WTC11 (cell line): ENCODE measurements at regions not wholly inside any gene's neighbourhood (a gene's known extent, or its start where the extent isn't known, plus 50 kb on each side); places are given as distances from the start of the nearest gene placed in this dataset.

Experiments
- ATAC-seq: fragments of 200-7000 bp; cut with Tn5 transposase; 2 replicates; pipeline ENCODE4 v1.10.0; 2021; ENCODE audit warnings: mild to moderate bottlenecking, moderate library complexity
- CTCF ChIA-PET: fragments of 300-600 bp; sonication (Branson Sonifier 250); formaldehyde crosslinking; loops from one replicate; lab custom pipeline; 2021; ENCODE audit warnings: antibody characterized with exemption; lab: Charles Lee
- POLR2A ChIA-PET: fragments of 350-600 bp; sonication (Branson Sonifier 250); formaldehyde crosslinking; loops from one replicate; lab custom pipeline; 2021; ENCODE audit warnings: antibody characterized with exemption; lab: Charles Lee
- DNase-seq: peaks from one replicate; pipeline ENCODE4 v3.0.0; 2021; ENCODE audit warnings: low spot score
- H3K27ac Mint-ChIP-seq: 2 replicates; pipeline ENCODE4 v1.8.0; 2021; ENCODE audit warnings: mixed read lengths
- H3K27me3 Mint-ChIP-seq: 2 replicates; pipeline ENCODE4 v1.8.0; 2021; ENCODE audit warnings: low read depth, mild to moderate bottlenecking, moderate library complexity, mixed read lengths
- H3K36me3 Mint-ChIP-seq: 2 replicates; pipeline ENCODE4 v1.8.0; 2021; ENCODE audit warnings: mixed read lengths
- H3K4me1 Mint-ChIP-seq: 2 replicates; pipeline ENCODE4 v1.8.0; 2022; ENCODE audit warnings: mixed read lengths
- H3K4me3 Mint-ChIP-seq: 2 replicates; pipeline ENCODE4 v1.8.0; 2021; ENCODE audit warnings: mild to moderate bottlenecking, moderate library complexity, mixed read lengths
- H3K9me3 Mint-ChIP-seq: 2 replicates; pipeline ENCODE4 v1.8.0; 2021; ENCODE audit warnings: mixed read lengths
- CBFB ChIP-seq: sonication (generic); formaldehyde crosslinking; IDR thresholded peaks from 2 replicates; pipeline ENCODE4 v1.8.1; 2022; ENCODE audit warnings: mild to moderate bottlenecking, low read depth, missing genetic modification reagents
- CREM ChIP-seq: sonication (generic); formaldehyde crosslinking; IDR thresholded peaks from 2 replicates; pipeline ENCODE4 v1.8.1; 2022; ENCODE audit warnings: mild to moderate bottlenecking, missing genetic modification reagents, moderate library complexity
- EMX1 ChIP-seq: fragments of 250-450 bp; sonication (Bioruptor Pico); IDR thresholded peaks from 2 replicates; pipeline ENCODE4 v1.8.0; 2021; ENCODE audit warnings: mild to moderate bottlenecking
- ESRRA ChIP-seq: sonication (generic); formaldehyde crosslinking; IDR thresholded peaks from 2 replicates; pipeline ENCODE4 v1.8.1; 2022; ENCODE audit warnings: mild to moderate bottlenecking, missing genetic modification reagents, borderline replicate concordance
- FOXJ3 ChIP-seq: sonication (generic); formaldehyde crosslinking; IDR thresholded peaks from 2 replicates; pipeline ENCODE4 v1.9.0; 2021; ENCODE audit warnings: missing genetic modification reagents, mild to moderate bottlenecking, borderline replicate concordance
- GABPB1 ChIP-seq: sonication (generic); formaldehyde crosslinking; IDR thresholded peaks from 2 replicates; pipeline ENCODE4 v1.8.1; 2023; ENCODE audit warnings: mild to moderate bottlenecking, missing genetic modification reagents
- RELA ChIP-seq: sonication (generic); formaldehyde crosslinking; IDR thresholded peaks from 2 replicates; pipeline ENCODE4 v1.8.1; 2022; ENCODE audit warnings: missing genetic modification reagents, mild to moderate bottlenecking, borderline replicate concordance
- SMAD3 ChIP-seq: sonication (generic); formaldehyde crosslinking; IDR thresholded peaks from 2 replicates; pipeline ENCODE4 v1.8.0; 2022; ENCODE audit warnings: missing genetic modification reagents, mild to moderate bottlenecking, borderline replicate concordance
- TCF7 ChIP-seq: sonication (generic); formaldehyde crosslinking; IDR thresholded peaks from 2 replicates; pipeline ENCODE4 v1.8.0; 2022; ENCODE audit warnings: mild to moderate bottlenecking, low read depth, missing genetic modification reagents, moderate library complexity
- TP53 ChIP-seq: sonication (generic); formaldehyde crosslinking; IDR thresholded peaks from 2 replicates; pipeline ENCODE4 v1.8.1; 2023; ENCODE audit warnings: mild to moderate bottlenecking, missing genetic modification reagents
- ZNF138 ChIP-seq: sonication (generic); formaldehyde crosslinking; conservative IDR thresholded peaks from 2 replicates; pipeline ENCODE4 v1.8.1; 2022; ENCODE audit warnings: mild to moderate bottlenecking, moderate library complexity, missing genetic modification reagents
- ZNF232 ChIP-seq: sonication (generic); formaldehyde crosslinking; IDR thresholded peaks from 2 replicates; pipeline ENCODE4 v1.8.0; 2022; ENCODE audit warnings: mild to moderate bottlenecking, missing genetic modification reagents
- ZNF263 ChIP-seq: sonication (generic); formaldehyde crosslinking; IDR thresholded peaks from 2 replicates; pipeline ENCODE4 v1.8.1; 2022; ENCODE audit warnings: low read depth, mild to moderate bottlenecking, moderate library complexity, missing genetic modification reagents
- ZNF416 ChIP-seq: fragments of 250-450 bp; sonication (Bioruptor Pico); IDR thresholded peaks from 2 replicates; pipeline ENCODE4 v1.9.0; 2021; ENCODE audit warnings: mild to moderate bottlenecking, inconsistent platforms
- ZNF423 ChIP-seq: fragments of 250-450 bp; sonication (Bioruptor Pico); IDR thresholded peaks from 2 replicates; pipeline ENCODE4 v2.1.2; 2022; ENCODE audit warnings: mild to moderate bottlenecking, moderate library complexity
- TF ChIP-seq, protein P1 (sequence below): sonication (generic); formaldehyde crosslinking; IDR thresholded peaks from 2 replicates; pipeline ENCODE4 v1.8.0; 2022; ENCODE audit warnings: mild to moderate bottlenecking, missing genetic modification reagents
- TF ChIP-seq, protein P2 (sequence below): sonication (generic); formaldehyde crosslinking; IDR thresholded peaks from 2 replicates; pipeline ENCODE4 v1.8.1; 2022; ENCODE audit warnings: missing genetic modification reagents, borderline replicate concordance
- TF ChIP-seq, protein P3 (sequence below): sonication (generic); formaldehyde crosslinking; IDR thresholded peaks from 2 replicates; pipeline ENCODE4 v1.8.1; 2023; ENCODE audit warnings: mild to moderate bottlenecking, missing genetic modification reagents, moderate library complexity
- TF ChIP-seq, protein P4 (sequence below): fragments of 250-450 bp; sonication (Bioruptor Pico); IDR thresholded peaks from 2 replicates; pipeline ENCODE4 v1.9.0; 2021; ENCODE audit warnings: moderate library complexity, mild to moderate bottlenecking, inconsistent platforms, borderline replicate concordance
- TF ChIP-seq, protein P5 (sequence below): sonication (generic); formaldehyde crosslinking; conservative IDR thresholded peaks from 2 replicates; pipeline ENCODE4 v1.8.1; 2023; ENCODE audit warnings: mild to moderate bottlenecking, low read depth, missing genetic modification reagents, moderate library complexity
- TF ChIP-seq, protein P6 (sequence below): sonication (generic); formaldehyde crosslinking; IDR thresholded peaks from 2 replicates; pipeline ENCODE4 v1.8.1; 2023; ENCODE audit warnings: mild to moderate bottlenecking, missing genetic modification reagents
- TF ChIP-seq, protein P7 (sequence below): sonication (generic); formaldehyde crosslinking; IDR thresholded peaks from 2 replicates; pipeline ENCODE4 v1.8.0; 2022; ENCODE audit warnings: mild to moderate bottlenecking, missing genetic modification reagents
- TF ChIP-seq, protein P8 (sequence below): sonication (generic); formaldehyde crosslinking; IDR thresholded peaks from 2 replicates; pipeline ENCODE4 v1.8.0; 2023; ENCODE audit warnings: missing genetic modification reagents

DNA sequence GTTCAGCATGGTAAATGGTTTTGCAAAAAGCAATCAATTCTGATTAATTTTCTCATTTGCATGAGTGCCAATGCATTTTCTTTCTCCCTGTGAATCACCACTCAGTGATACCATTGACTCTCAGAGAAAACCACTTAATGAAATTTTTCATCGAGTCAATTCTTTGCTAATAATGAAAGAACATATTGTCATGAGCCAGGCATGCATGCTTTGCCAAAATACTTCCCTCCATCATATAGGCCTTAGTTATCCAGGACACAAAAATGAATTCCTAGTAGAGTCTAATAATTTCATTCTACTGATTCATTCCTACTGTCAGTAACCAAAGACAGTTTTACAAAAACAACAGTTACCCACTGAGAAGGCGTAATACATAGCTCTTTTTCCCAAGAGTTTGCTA lies 680.0 kb downstream of the TRIML1 start (continued):
- TF ChIP-seq TP53 (CRISPR knock-in tag) (no peak), CBFB (CRISPR knock-in tag) (no peak), EMX1 (no peak), SMAD3 (CRISPR knock-in tag) (no peak), GABPB1 (CRISPR knock-in tag) (no peak), ZNF232 (CRISPR knock-in tag) (no peak)
- TF ChIP-seq, protein P1, sequence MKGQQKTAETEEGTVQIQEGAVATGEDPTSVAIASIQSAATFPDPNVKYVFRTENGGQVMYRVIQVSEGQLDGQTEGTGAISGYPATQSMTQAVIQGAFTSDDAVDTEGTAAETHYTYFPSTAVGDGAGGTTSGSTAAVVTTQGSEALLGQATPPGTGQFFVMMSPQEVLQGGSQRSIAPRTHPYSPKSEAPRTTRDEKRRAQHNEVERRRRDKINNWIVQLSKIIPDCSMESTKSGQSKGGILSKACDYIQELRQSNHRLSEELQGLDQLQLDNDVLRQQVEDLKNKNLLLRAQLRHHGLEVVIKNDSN, result no peak
- TF ChIP-seq, protein P2, sequence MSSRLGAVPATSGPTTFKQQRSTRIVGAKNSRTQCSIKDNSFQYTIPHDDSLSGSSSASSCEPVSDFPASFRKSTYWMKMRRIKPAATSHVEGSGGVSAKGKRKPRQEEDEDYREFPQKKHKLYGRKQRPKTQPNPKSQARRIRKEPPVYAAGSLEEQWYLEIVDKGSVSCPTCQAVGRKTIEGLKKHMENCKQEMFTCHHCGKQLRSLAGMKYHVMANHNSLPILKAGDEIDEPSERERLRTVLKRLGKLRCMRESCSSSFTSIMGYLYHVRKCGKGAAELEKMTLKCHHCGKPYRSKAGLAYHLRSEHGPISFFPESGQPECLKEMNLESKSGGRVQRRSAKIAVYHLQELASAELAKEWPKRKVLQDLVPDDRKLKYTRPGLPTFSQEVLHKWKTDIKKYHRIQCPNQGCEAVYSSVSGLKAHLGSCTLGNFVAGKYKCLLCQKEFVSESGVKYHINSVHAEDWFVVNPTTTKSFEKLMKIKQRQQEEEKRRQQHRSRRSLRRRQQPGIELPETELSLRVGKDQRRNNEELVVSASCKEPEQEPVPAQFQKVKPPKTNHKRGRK (CRISPR knock-in tag), result no peak

DNA sequence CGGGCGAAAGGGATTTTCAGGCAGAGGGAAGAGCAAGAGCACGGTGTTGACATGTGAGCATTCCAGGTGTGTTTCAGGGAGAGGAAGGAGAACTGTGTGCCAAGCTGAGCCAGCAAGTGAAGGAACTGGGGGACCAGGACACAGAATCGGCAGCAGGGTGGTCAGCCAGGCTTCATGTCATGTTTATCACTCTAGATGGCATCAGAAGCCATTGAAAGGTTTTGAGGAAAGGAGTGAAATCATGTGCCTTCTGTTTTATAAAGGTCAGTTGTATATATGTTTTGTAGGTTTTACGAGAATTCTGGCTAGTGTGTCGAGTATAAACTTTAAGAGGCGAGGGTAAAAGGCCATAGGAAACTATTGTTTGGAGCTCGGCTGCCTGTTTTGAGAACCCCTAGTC lies 682.3 kb downstream of the TRIML1 start:
- DNase-seq, result no peak
- no peak overlapping the region for H3K4me3 Mint-ChIP-seq
- TF ChIP-seq RELA (CRISPR knock-in tag) (no peak), FOXJ3 (no peak)
- TF ChIP-seq, protein P3, sequence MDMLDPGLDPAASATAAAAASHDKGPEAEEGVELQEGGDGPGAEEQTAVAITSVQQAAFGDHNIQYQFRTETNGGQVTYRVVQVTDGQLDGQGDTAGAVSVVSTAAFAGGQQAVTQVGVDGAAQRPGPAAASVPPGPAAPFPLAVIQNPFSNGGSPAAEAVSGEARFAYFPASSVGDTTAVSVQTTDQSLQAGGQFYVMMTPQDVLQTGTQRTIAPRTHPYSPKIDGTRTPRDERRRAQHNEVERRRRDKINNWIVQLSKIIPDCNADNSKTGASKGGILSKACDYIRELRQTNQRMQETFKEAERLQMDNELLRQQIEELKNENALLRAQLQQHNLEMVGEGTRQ (CRISPR knock-in tag), result no peak
- TF ChIP-seq, protein P4, sequence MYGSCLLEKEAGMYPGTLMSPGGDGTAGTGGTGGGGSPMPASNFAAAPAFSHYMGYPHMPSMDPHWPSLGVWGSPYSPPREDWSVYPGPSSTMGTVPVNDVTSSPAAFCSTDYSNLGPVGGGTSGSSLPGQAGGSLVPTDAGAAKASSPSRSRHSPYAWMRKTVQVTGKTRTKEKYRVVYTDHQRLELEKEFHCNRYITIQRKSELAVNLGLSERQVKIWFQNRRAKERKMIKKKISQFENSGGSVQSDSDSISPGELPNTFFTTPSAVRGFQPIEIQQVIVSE (CRISPR knock-in tag), result no peak
- TF ChIP-seq, protein P5, sequence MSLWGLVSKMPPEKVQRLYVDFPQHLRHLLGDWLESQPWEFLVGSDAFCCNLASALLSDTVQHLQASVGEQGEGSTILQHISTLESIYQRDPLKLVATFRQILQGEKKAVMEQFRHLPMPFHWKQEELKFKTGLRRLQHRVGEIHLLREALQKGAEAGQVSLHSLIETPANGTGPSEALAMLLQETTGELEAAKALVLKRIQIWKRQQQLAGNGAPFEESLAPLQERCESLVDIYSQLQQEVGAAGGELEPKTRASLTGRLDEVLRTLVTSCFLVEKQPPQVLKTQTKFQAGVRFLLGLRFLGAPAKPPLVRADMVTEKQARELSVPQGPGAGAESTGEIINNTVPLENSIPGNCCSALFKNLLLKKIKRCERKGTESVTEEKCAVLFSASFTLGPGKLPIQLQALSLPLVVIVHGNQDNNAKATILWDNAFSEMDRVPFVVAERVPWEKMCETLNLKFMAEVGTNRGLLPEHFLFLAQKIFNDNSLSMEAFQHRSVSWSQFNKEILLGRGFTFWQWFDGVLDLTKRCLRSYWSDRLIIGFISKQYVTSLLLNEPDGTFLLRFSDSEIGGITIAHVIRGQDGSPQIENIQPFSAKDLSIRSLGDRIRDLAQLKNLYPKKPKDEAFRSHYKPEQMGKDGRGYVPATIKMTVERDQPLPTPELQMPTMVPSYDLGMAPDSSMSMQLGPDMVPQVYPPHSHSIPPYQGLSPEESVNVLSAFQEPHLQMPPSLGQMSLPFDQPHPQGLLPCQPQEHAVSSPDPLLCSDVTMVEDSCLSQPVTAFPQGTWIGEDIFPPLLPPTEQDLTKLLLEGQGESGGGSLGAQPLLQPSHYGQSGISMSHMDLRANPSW (CRISPR knock-in tag), result no peak
- no peaks in the 10 kb centered on the region for H3K4me1 Mint-ChIP-seq
- no peaks in the 10 kb centered on the region for H3K27me3 Mint-ChIP-seq
- no peaks in the 10 kb centered on the region for H3K36me3 Mint-ChIP-seq
- ChIA-PET CTCF (no interaction called here), POLR2A (no interaction called here)
- H3K27ac Mint-ChIP-seq, result no peak overlapping the region
- no peak for ATAC-seq
- H3K9me3 Mint-ChIP-seq, result no peaks in the 10 kb centered on the region

DNA sequence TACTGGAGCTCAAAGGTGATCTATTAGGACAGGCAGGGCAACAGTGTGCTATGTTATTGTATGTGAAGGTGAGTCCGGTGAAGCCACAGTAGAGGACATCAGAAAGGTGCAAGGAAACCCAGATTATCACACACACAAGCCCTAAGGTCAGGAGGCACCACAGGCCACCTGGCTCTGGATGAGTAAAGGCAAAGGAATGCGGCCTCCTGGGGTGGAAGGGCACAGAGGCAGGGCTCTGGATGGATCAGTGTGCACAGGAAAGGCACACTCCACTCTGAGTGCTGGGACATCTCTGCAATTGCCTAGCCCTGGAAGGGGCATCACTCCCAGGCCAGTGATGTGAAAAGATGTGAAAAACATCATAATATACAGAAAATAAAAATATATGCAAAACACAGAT lies 683.5 kb downstream of the TRIML1 start:
- H3K4me1 Mint-ChIP-seq, result no peaks in the 10 kb centered on the region

DNA sequence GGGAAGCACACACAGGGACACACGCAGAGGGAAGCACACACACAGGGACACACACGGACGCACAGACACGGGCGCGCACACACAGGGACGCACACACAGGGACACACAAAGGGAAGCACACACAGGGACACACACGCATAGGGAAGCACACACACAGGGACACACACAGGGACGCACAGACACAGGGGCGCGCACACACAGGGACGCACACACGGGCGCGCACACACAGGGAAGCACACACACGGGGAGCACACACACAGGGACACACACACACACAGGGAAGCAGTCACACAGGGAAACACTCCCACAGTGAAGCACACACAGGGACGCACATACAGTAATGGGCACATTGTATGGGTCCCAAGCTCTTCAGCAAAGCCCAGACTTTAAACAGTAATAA lies 685.3 kb downstream of the TRIML1 start:
- Mint-ChIP-seq H3K4me3 (no peak overlapping the region), H3K4me1 (no peaks in the 10 kb centered on the region), H3K27me3 (no peaks in the 10 kb centered on the region), H3K27ac (no peak overlapping the region), H3K9me3 (no peaks in the 10 kb centered on the region), H3K36me3 (no peaks in the 10 kb centered on the region)
- ATAC-seq (no peak), DNase-seq (no peak)
- ChIA-PET CTCF (no interaction called here), POLR2A (no interaction called here)
- TF ChIP-seq, protein P6, sequence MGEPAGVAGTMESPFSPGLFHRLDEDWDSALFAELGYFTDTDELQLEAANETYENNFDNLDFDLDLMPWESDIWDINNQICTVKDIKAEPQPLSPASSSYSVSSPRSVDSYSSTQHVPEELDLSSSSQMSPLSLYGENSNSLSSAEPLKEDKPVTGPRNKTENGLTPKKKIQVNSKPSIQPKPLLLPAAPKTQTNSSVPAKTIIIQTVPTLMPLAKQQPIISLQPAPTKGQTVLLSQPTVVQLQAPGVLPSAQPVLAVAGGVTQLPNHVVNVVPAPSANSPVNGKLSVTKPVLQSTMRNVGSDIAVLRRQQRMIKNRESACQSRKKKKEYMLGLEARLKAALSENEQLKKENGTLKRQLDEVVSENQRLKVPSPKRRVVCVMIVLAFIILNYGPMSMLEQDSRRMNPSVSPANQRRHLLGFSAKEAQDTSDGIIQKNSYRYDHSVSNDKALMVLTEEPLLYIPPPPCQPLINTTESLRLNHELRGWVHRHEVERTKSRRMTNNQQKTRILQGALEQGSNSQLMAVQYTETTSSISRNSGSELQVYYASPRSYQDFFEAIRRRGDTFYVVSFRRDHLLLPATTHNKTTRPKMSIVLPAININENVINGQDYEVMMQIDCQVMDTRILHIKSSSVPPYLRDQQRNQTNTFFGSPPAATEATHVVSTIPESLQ (CRISPR knock-in tag), result no peak
- TF ChIP-seq ESRRA (CRISPR knock-in tag) (no peak), ZNF138 (CRISPR knock-in tag) (no peak), CREM (CRISPR knock-in tag) (no peak), ZNF263 (no peak), TCF7 (CRISPR knock-in tag) (no peak)
- TF ChIP-seq, protein P7, sequence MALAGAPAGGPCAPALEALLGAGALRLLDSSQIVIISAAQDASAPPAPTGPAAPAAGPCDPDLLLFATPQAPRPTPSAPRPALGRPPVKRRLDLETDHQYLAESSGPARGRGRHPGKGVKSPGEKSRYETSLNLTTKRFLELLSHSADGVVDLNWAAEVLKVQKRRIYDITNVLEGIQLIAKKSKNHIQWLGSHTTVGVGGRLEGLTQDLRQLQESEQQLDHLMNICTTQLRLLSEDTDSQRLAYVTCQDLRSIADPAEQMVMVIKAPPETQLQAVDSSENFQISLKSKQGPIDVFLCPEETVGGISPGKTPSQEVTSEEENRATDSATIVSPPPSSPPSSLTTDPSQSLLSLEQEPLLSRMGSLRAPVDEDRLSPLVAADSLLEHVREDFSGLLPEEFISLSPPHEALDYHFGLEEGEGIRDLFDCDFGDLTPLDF, result no peak
- TF ChIP-seq, protein P8, sequence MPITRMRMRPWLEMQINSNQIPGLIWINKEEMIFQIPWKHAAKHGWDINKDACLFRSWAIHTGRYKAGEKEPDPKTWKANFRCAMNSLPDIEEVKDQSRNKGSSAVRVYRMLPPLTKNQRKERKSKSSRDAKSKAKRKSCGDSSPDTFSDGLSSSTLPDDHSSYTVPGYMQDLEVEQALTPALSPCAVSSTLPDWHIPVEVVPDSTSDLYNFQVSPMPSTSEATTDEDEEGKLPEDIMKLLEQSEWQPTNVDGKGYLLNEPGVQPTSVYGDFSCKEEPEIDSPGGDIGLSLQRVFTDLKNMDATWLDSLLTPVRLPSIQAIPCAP (CRISPR knock-in tag), result no peak

More for the DNA sequence above, 683.5 kb downstream of the TRIML1 start:
- ATAC-seq (peak; percentile 98), DNase-seq (peak; percentile 65)
- Mint-ChIP-seq H3K9me3 (no peaks in the 10 kb centered on the region), H3K27me3 (no peaks in the 10 kb centered on the region), H3K27ac (no peak overlapping the region), H3K4me3 (no peak overlapping the region), H3K36me3 (no peaks in the 10 kb centered on the region)
- POLR2A ChIA-PET, result no interaction called here
- CTCF ChIA-PET, result no interaction called here
- TF ChIP-seq ZNF423 (peak; percentile 26; the same call in 1 of the 2 replicates), ZNF416 (no peak)
